GM20000 (cell line): ENCODE measurements at regions not wholly inside any gene's neighbourhood (a gene's known extent, or its start where the extent isn't known, plus 50 kb on each side); places are given as distances from the start of the nearest gene placed in this dataset.

Experiments used
- DNase-seq: peaks from one replicate; pipeline ENCODE4 v3.0.0; 2012; ENCODE audit warnings: low spot score
- CTCF ChIP-seq: IDR thresholded peaks from 2 replicates; pipeline ENCODE4 v1.5.1; 2012; ENCODE audit warnings: mild to moderate bottlenecking, control low read depth; ENCODE audit errors: extremely low read depth, missing control alignments

GRCh38 chr1:29431138-29431537 is 194.8 kb downstream of the PTPRU start:
- no peak for DNase-seq

GRCh38 chr1:29429656-29430055 is 193.3 kb downstream of the PTPRU start:
- no peak for TF ChIP-seq CTCF
- no peak for DNase-seq

More at GRCh38 chr1:29431138-29431537, 194.8 kb downstream of the PTPRU start:
- TF ChIP-seq CTCF = no peak

- DNase-seq = no peak
- no peak for TF ChIP-seq CTCF
Measured at GRCh38 chr1:29428997-29429396, 192.7 kb downstream of the PTPRU start.

GRCh38 chr1:29428280-29428615 is 191.9 kb downstream of the PTPRU start:
- no peak for DNase-seq
- no peak for TF ChIP-seq CTCF

GRCh38 chr1:29427614-29428279 is 191.4 kb downstream of the PTPRU start:
- TF ChIP-seq CTCF = no peak
- no peak for DNase-seq

GRCh38 chr1:29426701-29427279 is 190.5 kb downstream of the PTPRU start:
- no peak for DNase-seq
- TF ChIP-seq CTCF = no peak

- no peak for DNase-seq
- no peak for TF ChIP-seq CTCF
Measured at GRCh38 chr1:29425631-29426030, 189.3 kb downstream of the PTPRU start.
